SK-N-MC (cell line): ENCODE measurements at regions not wholly inside any gene's neighbourhood (a gene's known extent, or its start where the extent isn't known, plus 50 kb on each side); places are given as distances from the start of the nearest gene placed in this dataset.

Experiments used
- DNase-seq: peaks from one replicate; pipeline ENCODE4 v3.0.0-alpha.2; 2011; ENCODE audit warnings: low read depth, low spot score
- H3K27ac ChIP-seq: fragments of 200-600 bp; sonication (generic); 2 replicates; pipeline ENCODE4 v1.5.1; 2016; ENCODE audit warnings: mixed run types
- H3K36me3 ChIP-seq: fragments of 200-600 bp; sonication (generic); 2 replicates; pipeline ENCODE4 v1.6.1; 2017; ENCODE audit warnings: antibody characterized with exemption, low read length, mixed read lengths; ENCODE audit not compliant: insufficient read depth
- H3K4me3 ChIP-seq: fragments of 200-600 bp; sonication (generic); 2 replicates; pipeline ENCODE4 v1.5.1; 2016
- H3K9ac ChIP-seq: fragments of 200-600 bp; sonication (generic); 2 replicates; pipeline ENCODE4 v1.8.0; 2017; ENCODE audit warnings: mixed run types, mixed read lengths; ENCODE audit not compliant: insufficient read length
- H3K9me3 ChIP-seq: fragments of 200-600 bp; sonication (generic); 2 replicates; pipeline ENCODE4 v1.6.1; 2017; ENCODE audit warnings: low read depth, mild to moderate bottlenecking, antibody characterized with exemption, low read length, moderate library complexity, mixed read lengths
- EZH2 ChIP-seq: fragments of 200-600 bp; sonication (generic); IDR thresholded peaks from one replicate; pipeline ENCODE4 v1.6.1; 2017; ENCODE audit warnings: antibody characterized with exemption
- FOXP2 ChIP-seq: optimal IDR thresholded peaks from 2 replicates; pipeline ENCODE3; 2011; ENCODE audit warnings: mild to moderate bottlenecking, moderate library complexity; ENCODE audit not compliant: insufficient read depth; ENCODE audit errors: extremely low read length, control extremely low read depth
- POLR2AphosphoS5 ChIP-seq: IDR thresholded peaks from 2 replicates; pipeline ENCODE4 v1.6.1; 2012; ENCODE audit warnings: mild to moderate bottlenecking, low read depth, low read length, borderline replicate concordance

DNA sequence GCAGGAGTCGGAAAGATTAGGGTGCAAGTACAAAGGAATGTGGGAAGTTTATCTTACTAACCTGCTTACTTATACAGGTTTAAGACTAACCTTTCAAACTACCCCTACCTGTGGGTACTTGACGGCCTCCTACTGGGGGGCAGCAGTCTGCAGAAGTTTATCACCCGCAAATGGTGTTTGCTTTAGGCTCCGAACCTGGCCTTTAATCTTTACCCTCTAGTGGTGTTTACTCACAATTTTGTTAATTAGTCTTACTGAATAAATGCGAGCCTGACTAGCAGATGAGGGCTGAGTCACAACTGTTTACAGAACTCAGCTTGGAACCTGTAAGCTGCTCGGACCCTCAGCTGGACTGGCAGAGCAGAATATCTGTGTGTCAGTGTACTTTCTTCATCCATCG, 204.2 kb upstream of the GPRIN3 start:
- TF ChIP-seq EZH2 (no peak), FOXP2 (no peak), POLR2AphosphoS5 (no peak)
- no peaks in the 10 kb centered on the region for H3K36me3 ChIP-seq
- no peak overlapping the region for H3K27ac ChIP-seq
- no peak overlapping the region for H3K4me3 ChIP-seq
- H3K9me3 ChIP-seq = no peaks in the 10 kb centered on the region
- no peak overlapping the region for H3K9ac ChIP-seq
- DNase-seq = no peak

DNA sequence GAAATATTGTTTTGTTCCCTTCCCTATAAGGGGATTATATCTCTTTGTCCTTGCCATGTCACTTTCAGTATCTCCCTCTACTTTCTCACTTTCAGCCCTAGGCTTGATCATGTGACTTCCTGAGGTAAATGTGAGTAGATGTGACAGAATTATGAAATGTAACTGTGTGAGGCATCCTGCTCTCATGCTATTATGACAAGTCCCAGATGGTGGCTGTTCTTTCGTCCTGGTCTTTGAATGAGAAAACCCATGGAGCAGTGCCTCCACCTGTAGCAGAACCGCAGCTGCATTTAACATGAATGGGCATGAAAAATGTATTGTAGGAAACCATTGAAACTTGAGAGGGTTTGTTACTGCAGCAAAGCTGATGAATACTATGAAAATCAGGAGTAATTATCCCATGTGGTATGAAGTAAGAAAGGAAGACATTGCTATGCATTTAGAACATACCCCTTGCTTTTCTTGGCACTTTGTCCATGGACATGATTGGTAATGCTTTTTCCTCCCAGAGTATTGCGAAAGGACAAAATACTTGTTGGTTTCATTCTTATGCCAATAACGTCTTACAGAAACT, 202.2 kb upstream of the GPRIN3 start:
- H3K9me3 ChIP-seq = no peaks in the 10 kb centered on the region
- H3K36me3 ChIP-seq = no peaks in the 10 kb centered on the region
- TF ChIP-seq POLR2AphosphoS5 (no peak), FOXP2 (no peak), EZH2 (no peak)
- no peak overlapping the region for H3K27ac ChIP-seq
- no peak for DNase-seq
- H3K4me3 ChIP-seq = no peak overlapping the region
- no peak overlapping the region for H3K9ac ChIP-seq

DNA sequence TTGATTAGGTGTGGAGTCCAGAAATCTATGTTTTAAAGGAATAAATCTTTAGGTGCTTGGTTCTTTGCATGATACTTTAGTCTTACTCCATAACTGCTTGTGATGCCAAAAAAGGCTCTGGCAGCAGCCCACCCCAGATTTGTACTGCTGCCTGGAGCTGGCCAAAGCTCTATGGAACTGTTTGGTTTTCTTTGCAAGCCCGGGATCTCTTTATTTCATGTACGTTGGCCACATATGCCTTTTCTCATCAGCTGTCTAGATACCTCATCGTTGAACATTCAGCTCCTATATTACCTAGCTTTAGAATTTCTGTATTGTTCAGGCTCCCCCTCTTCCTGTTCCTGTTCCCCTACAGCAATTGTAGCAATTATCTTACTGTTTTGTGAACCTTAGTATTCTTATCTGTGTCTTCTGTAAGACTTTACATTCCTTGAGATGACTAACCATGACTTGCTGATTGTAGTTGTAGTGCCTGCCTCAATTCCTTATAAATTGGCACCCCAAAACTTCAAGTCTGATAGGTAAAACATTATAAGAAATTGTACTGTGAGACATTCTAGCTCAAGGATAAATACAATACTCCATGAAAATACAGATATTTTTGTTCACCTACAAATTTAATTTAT, 199.4 kb upstream of the GPRIN3 start:
- DNase-seq = no peak

DNA sequence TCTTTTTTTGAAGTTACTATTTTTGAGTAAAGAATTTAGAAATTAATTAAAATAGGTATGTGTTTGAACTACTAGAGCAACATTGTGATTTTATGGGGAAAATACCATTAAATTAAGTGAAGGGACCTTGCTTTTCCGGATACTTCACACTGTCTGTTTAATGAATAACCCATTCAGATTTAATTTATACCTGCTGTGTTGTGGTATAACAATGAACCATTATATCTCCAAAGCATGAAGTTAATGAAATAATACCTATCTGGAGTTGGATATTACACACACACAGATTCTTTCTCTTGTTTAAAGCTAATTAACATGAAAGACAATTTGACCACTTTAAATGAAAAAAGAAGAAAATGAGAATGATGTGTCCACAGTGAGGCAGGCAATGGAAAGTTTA, 195.0 kb upstream of the GPRIN3 start:
- no peak for DNase-seq
- Histone ChIP-seq H3K27ac (no peak overlapping the region), H3K36me3 (no peaks in the 10 kb centered on the region), H3K4me3 (no peak overlapping the region), H3K9ac (no peak overlapping the region), H3K9me3 (no peaks in the 10 kb centered on the region)
- no peak for TF ChIP-seq FOXP2
- no peak for TF ChIP-seq POLR2AphosphoS5
- TF ChIP-seq EZH2 = no peak

More for the DNA sequence above, 199.4 kb upstream of the GPRIN3 start:
- Histone ChIP-seq H3K9ac (no peak overlapping the region), H3K4me3 (no peak overlapping the region), H3K36me3 (no peaks in the 10 kb centered on the region), H3K9me3 (no peaks in the 10 kb centered on the region), H3K27ac (no peak overlapping the region)
- TF ChIP-seq FOXP2 (no peak), POLR2AphosphoS5 (no peak), EZH2 (no peak)

DNA sequence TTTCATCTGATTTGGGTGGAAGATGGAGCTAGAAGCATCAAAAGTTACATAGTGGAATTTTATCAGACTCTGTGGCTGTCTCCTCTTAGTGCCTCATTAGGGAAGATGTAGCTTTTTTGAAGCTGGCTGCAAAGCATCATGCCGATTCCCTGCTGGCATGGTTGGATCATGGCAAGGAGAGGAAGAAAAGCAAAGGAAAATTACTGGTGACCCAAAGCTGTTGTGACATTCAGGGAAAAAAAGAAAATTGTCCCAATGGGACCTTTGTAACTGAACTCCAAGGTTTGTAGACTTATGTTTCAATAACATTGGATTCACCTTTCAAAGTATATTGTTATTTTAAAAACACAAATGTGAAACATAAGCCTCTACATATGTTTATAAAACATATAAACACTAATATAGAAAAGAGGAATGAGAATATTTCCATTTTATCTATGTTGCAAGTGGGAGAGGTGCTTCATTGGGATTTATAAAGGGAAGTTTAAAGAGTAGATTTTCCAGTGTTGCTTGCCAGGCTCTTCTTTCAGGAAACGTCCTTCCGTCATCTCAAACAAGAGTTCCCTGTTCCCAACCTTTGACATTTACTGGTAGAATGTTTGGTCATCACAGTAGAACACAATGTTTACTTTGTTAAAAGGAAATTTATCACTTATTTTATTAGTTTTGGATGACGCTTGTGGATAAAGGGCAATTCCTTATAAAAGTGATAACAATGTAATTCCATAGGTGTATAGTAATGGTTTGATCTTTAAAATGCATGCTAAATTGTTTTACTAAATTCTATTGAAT, 190.1 kb upstream of the GPRIN3 start:
- Histone ChIP-seq H3K9me3 (no peaks in the 10 kb centered on the region), H3K4me3 (no peak overlapping the region), H3K27ac (no peak overlapping the region), H3K36me3 (no peaks in the 10 kb centered on the region), H3K9ac (no peak overlapping the region)
- TF ChIP-seq EZH2 (no peak), FOXP2 (no peak), POLR2AphosphoS5 (no peak)
- DNase-seq = no peak

DNA sequence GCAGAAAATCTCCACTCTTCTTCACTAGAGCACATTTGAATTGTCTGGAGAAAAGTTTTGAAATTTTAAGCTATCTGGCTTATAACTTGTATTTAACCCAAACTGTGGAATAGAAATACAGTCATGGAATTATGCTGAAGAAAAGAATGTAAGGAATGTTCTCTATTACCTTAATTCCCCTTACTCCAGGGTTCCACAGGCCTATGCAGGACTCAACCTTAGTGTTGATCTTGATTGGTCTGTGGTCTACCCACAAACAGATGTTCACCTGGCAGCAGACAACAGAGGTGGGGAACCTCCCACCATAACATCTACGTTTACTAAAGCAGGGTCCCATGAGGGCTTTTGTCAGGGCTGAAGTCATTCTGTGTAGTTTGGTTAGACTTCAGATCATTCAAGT, 189.3 kb upstream of the GPRIN3 start:
- DNase-seq = no peak
- TF ChIP-seq POLR2AphosphoS5 (no peak), FOXP2 (no peak), EZH2 (no peak)
- Histone ChIP-seq H3K9me3 (no peaks in the 10 kb centered on the region), H3K4me3 (no peak overlapping the region), H3K27ac (no peak overlapping the region), H3K36me3 (no peaks in the 10 kb centered on the region), H3K9ac (no peak overlapping the region)

DNA sequence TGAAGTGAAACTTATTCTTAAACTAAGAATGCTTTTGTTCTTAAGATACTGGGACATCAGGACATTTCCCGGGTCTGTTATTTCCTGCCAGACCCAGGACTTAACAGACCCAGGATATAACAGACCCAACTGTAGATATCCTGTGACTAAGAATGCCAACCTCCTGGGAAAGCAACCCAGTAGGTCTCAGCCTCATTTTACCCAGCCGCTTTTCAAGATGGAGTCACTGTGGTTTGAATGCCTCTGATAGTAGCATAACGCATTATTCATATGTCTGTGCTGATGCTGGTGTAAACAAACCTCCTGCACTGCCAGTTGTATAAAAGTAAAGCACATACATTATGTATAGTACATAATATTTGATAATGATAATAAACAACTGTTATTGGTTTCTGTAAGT, 185.8 kb upstream of the GPRIN3 start:
- Histone ChIP-seq H3K36me3 (no peaks in the 10 kb centered on the region), H3K9me3 (no peaks in the 10 kb centered on the region), H3K9ac (no peak overlapping the region), H3K27ac (no peak overlapping the region), H3K4me3 (no peak overlapping the region)
- DNase-seq = no peak
- TF ChIP-seq POLR2AphosphoS5 = no peak
- no peak for TF ChIP-seq EZH2
- no peak for TF ChIP-seq FOXP2

DNA sequence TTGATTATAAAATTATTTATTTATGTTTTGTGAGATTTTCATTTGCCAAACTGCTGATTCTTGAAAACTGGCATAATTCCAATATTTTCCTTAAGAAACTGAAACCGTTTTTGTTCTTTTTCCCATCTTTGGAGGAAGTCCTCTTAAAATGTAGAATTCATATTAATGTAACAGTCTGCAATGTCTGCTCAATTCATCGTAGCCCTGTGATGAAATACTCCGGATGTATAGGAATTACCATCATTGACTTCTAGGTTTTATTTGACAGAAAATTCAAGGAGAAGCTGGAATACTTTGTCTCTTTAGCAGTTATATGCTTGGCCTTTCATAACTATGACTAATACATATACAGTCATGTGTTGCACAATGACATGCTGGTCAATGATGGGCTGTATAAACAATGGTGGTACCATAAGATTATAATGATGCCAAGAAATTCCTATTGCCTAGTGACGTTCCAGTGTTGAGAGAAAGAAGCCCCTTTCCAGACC, 185.0 kb upstream of the GPRIN3 start:
- no peak overlapping the region for H3K9ac ChIP-seq
- TF ChIP-seq POLR2AphosphoS5 (no peak), EZH2 (no peak), FOXP2 (no peak)
- no peak for DNase-seq

More for the DNA sequence above, 185.0 kb upstream of the GPRIN3 start:
- Histone ChIP-seq H3K36me3 (no peaks in the 10 kb centered on the region), H3K4me3 (no peak overlapping the region), H3K27ac (no peak overlapping the region), H3K9me3 (no peaks in the 10 kb centered on the region)
